ENCODE measurements at regions not wholly inside any gene's neighbourhood (a gene's known extent, or its start where the extent isn't known, plus 50 kb on each side); places are given as distances from the start of the nearest gene placed in this dataset.
A peak's percentile ranks its signal among the peaks of the same experiment; 100 is the strongest.

- Mint-ChIP-seq H3K36me3 (peaks cover 0 to 3% of the 10 kb centered on the region in 2 donors), H3K4me1 (peaks cover 7 to 13% (median 8%) of the 10 kb centered on the region in 4 donors), H3K27ac (no peak overlapping the region), H3K27me3 (peaks cover 0 to 1% of the 10 kb centered on the region in 2 donors), H3K4me3 (no peak overlapping the region), H3K9me3 (peaks cover 0 to 4% (median 0%) of the 10 kb centered on the region in 8 donors)
- no peak overlapping the region for H3K27ac ChIP-seq (ENCODE audit: low read depth, low read length)
- intact Hi-C loops (cut with micrococcal nuclease): no loop called here
- H3K4me3 ChIP-seq (ENCODE audit: low read length in 2 of 2): no peak overlapping the region
- H3K36me3 ChIP-seq (ENCODE audit: insufficient read depth, low read length): no peaks in the 10 kb centered on the region
- H3K4me1 ChIP-seq (ENCODE audit: insufficient read depth, low read length): peaks cover 9% of the 10 kb centered on the region
- H3K9me3 ChIP-seq (ENCODE audit: control insufficient read depth in 1 of 2, low read length in 2 of 2): no peaks in the 10 kb centered on the region
- no peaks in the 10 kb centered on the region for H3K27me3 ChIP-seq (ENCODE audit: insufficient read depth, low read length)
- DNase-seq: no peak
- ChIA-PET POLR2A (ENCODE audit: partially characterized antibody) (interaction anchor here (1.1 to 2.2 kb wide), 2 partner anchors 11 to 32 kb away, joined by 6 to 9 read pairs; no protein-coding TSS in a partner anchor), CTCF (ENCODE audit: partially characterized antibody) (interaction anchor here (1.7 kb wide), 1 partner anchor 32 kb away, joined by 4 read pairs; no protein-coding TSS in a partner anchor)
These were observed 229.2 kb upstream of the PLEKHG7 start for GRCh38 chr12:92473564-92473963.

GRCh38 chr12:92472201-92472600 is 230.6 kb upstream of the PLEKHG7 start:
- ChIA-PET POLR2A (ENCODE audit: partially characterized antibody) (no interaction called here), CTCF (ENCODE audit: partially characterized antibody) (no interaction called here)
- intact Hi-C loops (cut with micrococcal nuclease): no loop called here
- H3K4me3 ChIP-seq (ENCODE audit: low read length in 2 of 2): no peak overlapping the region
- no peaks in the 10 kb centered on the region for H3K36me3 ChIP-seq (ENCODE audit: insufficient read depth, low read length)
- H3K9me3 Mint-ChIP-seq: peaks cover 0 to 3% (median 0%) of the 10 kb centered on the region in 8 donors
- peaks cover 0 to 1% of the 10 kb centered on the region in 2 donors for H3K27me3 Mint-ChIP-seq
- no peak overlapping the region for H3K27ac ChIP-seq (ENCODE audit: low read depth, low read length)
- H3K4me1 ChIP-seq (ENCODE audit: insufficient read depth, low read length): peaks cover 9% of the 10 kb centered on the region
- H3K4me1 Mint-ChIP-seq: peaks cover 8 to 16% (median 8%) of the 10 kb centered on the region in 4 donors
- no peaks in the 10 kb centered on the region for H3K36me3 Mint-ChIP-seq
- H3K27me3 ChIP-seq (ENCODE audit: insufficient read depth, low read length): no peaks in the 10 kb centered on the region
- no peak overlapping the region for H3K4me3 Mint-ChIP-seq
- DNase-seq: no peak
- H3K27ac Mint-ChIP-seq: no peak overlapping the region
- no peaks in the 10 kb centered on the region for H3K9me3 ChIP-seq (ENCODE audit: control insufficient read depth in 1 of 2, low read length in 2 of 2)

GRCh38 chr12:92471551-92471950 is 231.2 kb upstream of the PLEKHG7 start:
- H3K27me3 ChIP-seq (ENCODE audit: insufficient read depth, low read length): no peaks in the 10 kb centered on the region
- H3K36me3 ChIP-seq (ENCODE audit: insufficient read depth, low read length): no peaks in the 10 kb centered on the region
- intact Hi-C loops (cut with micrococcal nuclease): no loop called here
- H3K27me3 Mint-ChIP-seq: peaks cover 0 to 1% of the 10 kb centered on the region in 2 donors
- POLR2A ChIA-PET (ENCODE audit: partially characterized antibody): no interaction called here
- peaks cover 0 to 3% (median 0%) of the 10 kb centered on the region in 8 donors for H3K9me3 Mint-ChIP-seq
- no peak overlapping the region for H3K27ac ChIP-seq (ENCODE audit: low read depth, low read length)
- no peak for DNase-seq
- peaks cover 9% of the 10 kb centered on the region for H3K4me1 ChIP-seq (ENCODE audit: insufficient read depth, low read length)
- H3K9me3 ChIP-seq (ENCODE audit: control insufficient read depth in 1 of 2, low read length in 2 of 2): no peaks in the 10 kb centered on the region
- H3K4me1 Mint-ChIP-seq: peaks cover 8 to 16% (median 8%) of the 10 kb centered on the region in 4 donors
- no peak overlapping the region for H3K4me3 Mint-ChIP-seq
- CTCF ChIA-PET (ENCODE audit: partially characterized antibody): no interaction called here
- no peak overlapping the region for H3K4me3 ChIP-seq (ENCODE audit: low read length in 2 of 2)
- no peak overlapping the region for H3K27ac Mint-ChIP-seq
- H3K36me3 Mint-ChIP-seq: no peaks in the 10 kb centered on the region

DNA sequence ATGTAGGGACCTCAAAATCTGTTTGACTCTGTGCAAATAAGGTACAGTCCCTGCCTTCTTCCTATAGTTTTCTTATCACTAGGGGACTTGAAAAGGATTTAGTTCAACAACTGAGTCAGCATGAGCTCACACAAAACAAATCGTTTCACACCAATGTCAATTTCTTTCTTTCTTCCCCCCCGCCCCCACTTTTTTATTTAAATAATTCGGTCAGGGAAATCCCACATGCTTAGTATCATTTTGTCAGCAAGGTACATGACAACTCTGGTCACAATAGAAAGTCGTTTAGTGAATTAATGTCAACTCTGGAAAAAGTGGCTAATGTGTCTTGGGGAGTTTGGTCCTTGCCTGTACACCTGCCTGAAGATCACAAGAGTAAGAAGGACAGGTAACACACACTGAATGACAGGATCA is 232.2 kb upstream of the PLEKHG7 start:
- peak overlapping the region in 1 of 8 donors; percentile 31 for H3K4me3 Mint-ChIP-seq
- intact Hi-C loops (cut with micrococcal nuclease): no loop called here
- H3K27ac ChIP-seq (ENCODE audit: low read depth, low read length): no peak overlapping the region
- H3K4me1 ChIP-seq (ENCODE audit: insufficient read depth, low read length): peaks cover 9% of the 10 kb centered on the region
- H3K27me3 ChIP-seq (ENCODE audit: insufficient read depth, low read length): no peaks in the 10 kb centered on the region
- H3K36me3 ChIP-seq (ENCODE audit: insufficient read depth, low read length): no peaks in the 10 kb centered on the region
- no peaks in the 10 kb centered on the region for H3K9me3 ChIP-seq (ENCODE audit: control insufficient read depth in 1 of 2, low read length in 2 of 2)
- H3K27me3 Mint-ChIP-seq: peaks cover 0 to 1% of the 10 kb centered on the region in 2 donors
- H3K9me3 Mint-ChIP-seq: no peaks in the 10 kb centered on the region
- POLR2A ChIA-PET (ENCODE audit: partially characterized antibody): interaction anchor here (1.6 kb wide), 1 partner anchor 325 kb away, joined by 5 read pairs; no protein-coding TSS in a partner anchor
- DNase-seq: peak in 1 of 5 donors; percentile 33
- CTCF ChIA-PET (ENCODE audit: partially characterized antibody): no interaction called here
- H3K36me3 Mint-ChIP-seq: no peaks in the 10 kb centered on the region
- peaks cover 8 to 16% (median 8%) of the 10 kb centered on the region in 4 donors for H3K4me1 Mint-ChIP-seq
- no peak overlapping the region for H3K4me3 ChIP-seq (ENCODE audit: low read length in 2 of 2)
- peak overlapping the region in 1 of 7 donors; percentile 77 for H3K27ac Mint-ChIP-seq

GRCh38 chr12:92469837-92470236 is 233.0 kb upstream of the PLEKHG7 start:
- Histone ChIP-seq H3K36me3 (ENCODE audit: insufficient read depth, low read length) (no peaks in the 10 kb centered on the region), H3K27ac (ENCODE audit: low read depth, low read length) (no peak overlapping the region), H3K9me3 (ENCODE audit: control insufficient read depth in 1 of 2, low read length in 2 of 2) (no peaks in the 10 kb centered on the region), H3K27me3 (ENCODE audit: insufficient read depth, low read length) (no peaks in the 10 kb centered on the region), H3K4me3 (ENCODE audit: low read length in 2 of 2) (no peak overlapping the region), H3K4me1 (ENCODE audit: insufficient read depth, low read length) (peaks cover 9% of the 10 kb centered on the region)
- Mint-ChIP-seq H3K27me3 (peaks cover 0 to 1% of the 10 kb centered on the region in 2 donors), H3K4me1 (peaks cover 8 to 16% (median 8%) of the 10 kb centered on the region in 4 donors), H3K4me3 (no peak overlapping the region), H3K9me3 (no peaks in the 10 kb centered on the region), H3K27ac (no peak overlapping the region), H3K36me3 (no peaks in the 10 kb centered on the region)
- CTCF ChIA-PET (ENCODE audit: partially characterized antibody): no interaction called here
- intact Hi-C loops (cut with micrococcal nuclease): no loop called here
- POLR2A ChIA-PET (ENCODE audit: partially characterized antibody): interaction anchor here (1.6 kb wide), 1 partner anchor 324 kb away, joined by 5 read pairs; no protein-coding TSS in a partner anchor
- DNase-seq: no peak

DNA sequence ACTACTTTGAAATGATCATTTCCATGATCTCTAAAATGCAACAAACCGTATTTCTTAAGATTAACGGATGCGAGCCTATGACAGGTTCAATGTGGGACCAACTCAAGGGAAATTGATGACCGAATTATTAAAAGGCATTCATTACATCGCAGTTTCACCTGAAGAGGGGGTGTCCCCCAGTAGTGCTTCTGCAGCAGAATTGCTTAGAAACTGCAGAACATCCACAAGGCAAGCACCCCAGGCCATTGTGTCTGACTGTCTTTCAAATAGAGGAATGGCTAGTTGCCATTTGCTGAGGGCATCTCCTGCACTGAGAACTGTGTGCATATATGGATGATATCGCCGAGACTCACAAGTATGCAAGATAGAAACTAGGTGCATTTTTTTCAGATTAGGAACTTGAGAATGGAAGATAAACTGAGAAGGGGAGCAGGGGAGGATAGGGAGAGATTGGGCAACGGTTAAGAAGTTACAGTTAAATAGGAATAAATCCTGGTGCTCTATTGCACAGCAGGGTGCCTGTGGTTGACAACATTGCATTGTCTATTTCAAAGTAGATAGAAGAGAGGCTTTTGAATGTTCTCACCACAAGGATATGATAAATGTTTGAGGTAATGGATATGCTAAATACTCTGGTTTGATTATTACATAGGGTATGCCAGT is 234.3 kb upstream of the PLEKHG7 start:
- no peaks in the 10 kb centered on the region for H3K36me3 ChIP-seq (ENCODE audit: insufficient read depth, low read length)
- CTCF ChIA-PET (ENCODE audit: partially characterized antibody): no interaction called here
- no peak for DNase-seq
- intact Hi-C loops (cut with micrococcal nuclease): no loop called here
- Mint-ChIP-seq H3K4me1 (peaks cover 8 to 20% (median 10%) of the 10 kb centered on the region in 4 donors), H3K27me3 (peaks cover 0 to 1% of the 10 kb centered on the region in 2 donors), H3K4me3 (no peak overlapping the region), H3K9me3 (no peaks in the 10 kb centered on the region), H3K27ac (no peak overlapping the region), H3K36me3 (no peaks in the 10 kb centered on the region)
- no peak overlapping the region for H3K27ac ChIP-seq (ENCODE audit: low read depth, low read length)
- POLR2A ChIA-PET (ENCODE audit: partially characterized antibody): no interaction called here
- peaks cover 10% of the 10 kb centered on the region for H3K4me1 ChIP-seq (ENCODE audit: insufficient read depth, low read length)
- H3K27me3 ChIP-seq (ENCODE audit: insufficient read depth, low read length): no peaks in the 10 kb centered on the region
- no peak overlapping the region for H3K4me3 ChIP-seq (ENCODE audit: low read length in 2 of 2)
- no peaks in the 10 kb centered on the region for H3K9me3 ChIP-seq (ENCODE audit: control insufficient read depth in 1 of 2, low read length in 2 of 2)

- H3K4me3 Mint-ChIP-seq: no peak overlapping the region
- no peak overlapping the region for H3K27ac ChIP-seq (ENCODE audit: low read depth, low read length)
- H3K27me3 Mint-ChIP-seq: peaks cover 0 to 1% of the 10 kb centered on the region in 2 donors
- H3K36me3 Mint-ChIP-seq: no peaks in the 10 kb centered on the region
- POLR2A ChIA-PET (ENCODE audit: partially characterized antibody): no interaction called here
- H3K9me3 Mint-ChIP-seq: no peaks in the 10 kb centered on the region
- no peak overlapping the region for H3K4me3 ChIP-seq (ENCODE audit: low read length in 2 of 2)
- H3K27me3 ChIP-seq (ENCODE audit: insufficient read depth, low read length): no peaks in the 10 kb centered on the region
- H3K36me3 ChIP-seq (ENCODE audit: insufficient read depth, low read length): no peaks in the 10 kb centered on the region
- intact Hi-C loops (cut with micrococcal nuclease): no loop called here
- H3K4me1 Mint-ChIP-seq: peaks cover 12 to 26% (median 12%) of the 10 kb centered on the region in 4 donors
- H3K4me1 ChIP-seq (ENCODE audit: insufficient read depth, low read length): peaks cover 16% of the 10 kb centered on the region
- no peaks in the 10 kb centered on the region for H3K9me3 ChIP-seq (ENCODE audit: control insufficient read depth in 1 of 2, low read length in 2 of 2)
- DNase-seq: no peak
- CTCF ChIA-PET (ENCODE audit: partially characterized antibody): no interaction called here
- no peak overlapping the region for H3K27ac Mint-ChIP-seq
These were observed 234.9 kb upstream of the PLEKHG7 start for GRCh38 chr12:92467886-92468285.
